HepG2 (cell line): ENCODE measurements at regions not wholly inside any gene's neighbourhood (a gene's known extent, or its start where the extent isn't known, plus 50 kb on each side); places are given as distances from the start of the nearest gene placed in this dataset.
"Not testable (repeated sequence)": the region's sequence is repeated elsewhere in the genome, so short reads cannot be mapped to it uniquely, and the experiment has no call there.

ENCODE experiments used
- ATAC-seq: fragments of 200-7000 bp; cut with Tn5 transposase; 3 replicates; pipeline ENCODE4 v1.9.1; 2020; ENCODE audit warnings: mild to moderate bottlenecking, moderate library complexity
- BruUV-seq: library from RNA; stranded (reverse); fragments of 400-500 nt; replicated peaks from 2 replicates; lab custom pipeline; 2021; lab: Mats Ljungman, UMichigan
- CTCF ChIA-PET: fragments of 300-600 bp; formaldehyde crosslinking; extraction: SDS; loops from one replicate; lab custom pipeline; 2021; ENCODE audit warnings: low total read pairs, inconsistent platforms, low intra/inter-chr PET ratio; lab: Yijun Ruan, JAX
- POLR2A ChIA-PET: fragments of 350-600 bp; sonication (Branson Sonifier 250); formaldehyde crosslinking; loops from one replicate; lab custom pipeline; 2020; ENCODE audit warnings: antibody characterized with exemption, inconsistent platforms; lab: Yijun Ruan, JAX
- DNase-seq: peaks from one replicate; pipeline ENCODE4 v3.0.0-alpha.2; 2015; ENCODE audit warnings: low spot score
- FAIRE-seq: peaks from 3 replicates; lab custom pipeline; 2011; peaks lifted over from hg19 to GRCh38; lab: Jason Lieb, UNC
- H2AFZ ChIP-seq: one replicate; pipeline ENCODE4 v1.6.1; 2011; ENCODE audit warnings: low read length, inconsistent platforms
- H3K27ac ChIP-seq: fragments of 300-600 bp; 3 replicates; pipeline ENCODE4 v1.8.0; 2011; ENCODE audit warnings: mixed run types, mild to moderate bottlenecking, mixed read lengths, low read length, inconsistent platforms; ENCODE audit not compliant: insufficient read depth; ENCODE audit errors: extremely low read length
- H3K27me3 ChIP-seq, 2 experiments: fragments of 200-600 bp in 1 of 2; 2 replicates in 1 of 2; 3 replicates in 1 of 2; pipeline versions ENCODE4 v1.6.0 to v1.8.0; 2011; ENCODE audit warnings: low read length in 2 of 2, mild to moderate bottlenecking in 2 of 2, moderate library complexity in 2 of 2, inconsistent platforms in 1 of 2; ENCODE audit not compliant: insufficient read depth in 2 of 2, control insufficient read depth in 1 of 2
- H3K36me3 ChIP-seq, 2 experiments: fragments of 200-600 bp in 1 of 2; replicated peaks in 1 of 2; 2 replicates in 1 of 2; 3 replicates in 1 of 2; pipeline versions ENCODE4 v1.5.1 to v1.8.0; 2011; ENCODE audit warnings: low read length in 2 of 2, inconsistent platforms in 1 of 2; ENCODE audit not compliant: insufficient read depth in 2 of 2, control insufficient read depth in 1 of 2
- H3K4me1 ChIP-seq: 2 replicates; pipeline ENCODE4 v1.5.1; 2012; ENCODE audit warnings: low read length, inconsistent platforms; ENCODE audit not compliant: insufficient read depth
- H3K4me2 ChIP-seq: 2 replicates; pipeline ENCODE4 v1.6.0; 2011; ENCODE audit warnings: low read depth, low read length, inconsistent platforms
- H3K4me3 ChIP-seq, 3 experiments: fragments of 200-600 bp in 1 of 3; sonication (generic), shearing (Covaris generic) in 1 of 3; replicated peaks in 1 of 3; 2 replicates each; pipeline ENCODE4 v1.5.1; 2011 to 2016; ENCODE audit warnings: low read length in 3 of 3, inconsistent platforms in 2 of 3, low read depth in 2 of 3, mild to moderate bottlenecking in 2 of 3, control low read depth in 1 of 3, mixed read lengths in 1 of 3; ENCODE audit not compliant: insufficient read depth in 1 of 3
- H3K79me2 ChIP-seq: one replicate; pipeline ENCODE4 v1.6.1; 2011; ENCODE audit warnings: low read length, inconsistent platforms; ENCODE audit not compliant: insufficient read depth
- H3K9ac ChIP-seq: 2 replicates; pipeline ENCODE4 v1.6.0; 2011; ENCODE audit warnings: mild to moderate bottlenecking, low read depth, low read length, inconsistent platforms; ENCODE audit not compliant: insufficient read depth
- H3K9me3 ChIP-seq: 2 replicates; pipeline ENCODE4 v1.5.1; 2012; ENCODE audit warnings: mild to moderate bottlenecking, low read length
- H4K20me1 ChIP-seq: 2 replicates; pipeline ENCODE4 v1.6.0; 2011; ENCODE audit warnings: inconsistent platforms, mild to moderate bottlenecking, low read length, moderate library complexity; ENCODE audit not compliant: insufficient read depth
- BCL6 ChIP-seq: IDR thresholded peaks from 2 replicates; pipeline ENCODE4 v1.6.1; 2016; ENCODE audit warnings: missing genetic modification reagents, missing compliant biosample characterization
- CREM ChIP-seq, 2 experiments: sonication (generic) in 1 of 2; formaldehyde crosslinking in 1 of 2; IDR thresholded peaks; 2 replicates each; pipeline versions ENCODE4 v1.4.0 to v1.6.1; 2016 to 2020; ENCODE audit warnings: antibody characterized with exemption in 1 of 2, mild to moderate bottlenecking in 1 of 2, missing genetic modification reagents in 1 of 2
- FOSL2 ChIP-seq: sonication (generic); formaldehyde crosslinking; IDR thresholded peaks from 2 replicates; pipeline ENCODE4 v1.4.0; 2020; ENCODE audit warnings: missing genetic modification reagents
- FOXA3 ChIP-seq: IDR thresholded peaks from 2 replicates; pipeline ENCODE4 v1.6.1; 2016; ENCODE audit warnings: missing genetic modification reagents, missing compliant biosample characterization
- GABPB1 ChIP-seq: IDR thresholded peaks from 2 replicates; pipeline ENCODE4 v1.6.1; 2016; ENCODE audit warnings: mild to moderate bottlenecking, missing genetic modification reagents, moderate library complexity, missing compliant biosample characterization
- HMG20A ChIP-seq: IDR thresholded peaks from 2 replicates; pipeline ENCODE4 v1.6.1; 2016; ENCODE audit warnings: borderline replicate concordance
- MED1 ChIP-seq: sonication (generic); formaldehyde crosslinking; IDR thresholded peaks from 2 replicates; pipeline ENCODE4 v1.4.0; 2020; ENCODE audit warnings: missing genetic modification reagents
- PCBP2 ChIP-seq: fragments of 200-400 bp; formaldehyde crosslinking; optimal IDR thresholded peaks from 2 replicates; pipeline ENCODE3; 2018; ENCODE audit warnings: low read length, low read depth; ENCODE audit not compliant: poor library complexity, severe bottlenecking
- RARA ChIP-seq: IDR thresholded peaks from 2 replicates; pipeline ENCODE4 v1.6.1; 2016; ENCODE audit warnings: missing genetic modification reagents, missing compliant biosample characterization
- RFXAP ChIP-seq: sonication (generic); formaldehyde crosslinking; IDR thresholded peaks from 2 replicates; pipeline ENCODE4 v1.4.0; 2020; ENCODE audit warnings: missing genetic modification reagents, borderline replicate concordance
- SKI ChIP-seq: fragments of 450-650 bp; IDR thresholded peaks from one replicate; pipeline ENCODE4 v1.6.1; 2018; ENCODE audit warnings: mild to moderate bottlenecking; ENCODE audit not compliant: partially characterized antibody
- TBL1XR1 ChIP-seq: fragments of 150-350 bp; IDR thresholded peaks from 2 replicates; pipeline ENCODE4 v1.6.1; 2014; ENCODE audit warnings: borderline replicate concordance, low read length; ENCODE audit not compliant: partially characterized antibody
- WGBS: methylation state at CpG from one replicate; pipeline ENCODE4 v1.1.6; 2017; ENCODE audit warnings: low lambda C conversion rate; 5-methylcytosine and 5-hydroxymethylcytosine counted together
- in situ Hi-C: cut with HindIII; loops from 2 replicates; pipeline ENCODE4 v1.10.0; 2017; ENCODE audit warnings: low pct_unique_long_range_greater_than_20kb; ENCODE audit not compliant: extremely low pct_ligation_motif_present
- intact Hi-C: fragments of 100-400 bp; cut with micrococcal nuclease; formaldehyde crosslinking; loops from one replicate; pipeline ENCODE4 v1.10.0; 2022; ENCODE audit not compliant: unreplicated experiment
- TF ChIP-seq, protein P1 (sequence below): sonication (generic); formaldehyde crosslinking; IDR thresholded peaks from 2 replicates; pipeline ENCODE4 v1.8.0; 2022; ENCODE audit warnings: missing genetic modification reagents, mild to moderate bottlenecking, moderate library complexity, borderline replicate concordance
- TF ChIP-seq, protein P2 (sequence below), 2 experiments: fragments of 450-650 bp in 1 of 2; sonication (generic) in 1 of 2; formaldehyde crosslinking; IDR thresholded peaks; 2 replicates each; pipeline versions ENCODE4 v1.5.0 to v1.8.0; 2020 to 2022; ENCODE audit warnings: mild to moderate bottlenecking in 1 of 2, missing genetic modification reagents in 1 of 2

- TF ChIP-seq, protein P1, sequence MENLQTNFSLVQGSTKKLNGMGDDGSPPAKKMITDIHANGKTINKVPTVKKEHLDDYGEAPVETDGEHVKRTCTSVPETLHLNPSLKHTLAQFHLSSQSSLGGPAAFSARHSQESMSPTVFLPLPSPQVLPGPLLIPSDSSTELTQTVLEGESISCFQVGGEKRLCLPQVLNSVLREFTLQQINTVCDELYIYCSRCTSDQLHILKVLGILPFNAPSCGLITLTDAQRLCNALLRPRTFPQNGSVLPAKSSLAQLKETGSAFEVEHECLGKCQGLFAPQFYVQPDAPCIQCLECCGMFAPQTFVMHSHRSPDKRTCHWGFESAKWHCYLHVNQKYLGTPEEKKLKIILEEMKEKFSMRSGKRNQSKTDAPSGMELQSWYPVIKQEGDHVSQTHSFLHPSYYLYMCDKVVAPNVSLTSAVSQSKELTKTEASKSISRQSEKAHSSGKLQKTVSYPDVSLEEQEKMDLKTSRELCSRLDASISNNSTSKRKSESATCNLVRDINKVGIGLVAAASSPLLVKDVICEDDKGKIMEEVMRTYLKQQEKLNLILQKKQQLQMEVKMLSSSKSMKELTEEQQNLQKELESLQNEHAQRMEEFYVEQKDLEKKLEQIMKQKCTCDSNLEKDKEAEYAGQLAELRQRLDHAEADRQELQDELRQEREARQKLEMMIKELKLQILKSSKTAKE, result peak; percentile 74
- TF ChIP-seq SKI (peak; percentile 90), BCL6 (CRISPR knock-in tag) (peak; percentile 57; the same call in 1 of the 2 replicates), FOXA3 (CRISPR knock-in tag) (peak; percentile 8; the same call in 1 of the 2 replicates), PCBP2 (peak; percentile 89)
- TF ChIP-seq, protein P2, sequence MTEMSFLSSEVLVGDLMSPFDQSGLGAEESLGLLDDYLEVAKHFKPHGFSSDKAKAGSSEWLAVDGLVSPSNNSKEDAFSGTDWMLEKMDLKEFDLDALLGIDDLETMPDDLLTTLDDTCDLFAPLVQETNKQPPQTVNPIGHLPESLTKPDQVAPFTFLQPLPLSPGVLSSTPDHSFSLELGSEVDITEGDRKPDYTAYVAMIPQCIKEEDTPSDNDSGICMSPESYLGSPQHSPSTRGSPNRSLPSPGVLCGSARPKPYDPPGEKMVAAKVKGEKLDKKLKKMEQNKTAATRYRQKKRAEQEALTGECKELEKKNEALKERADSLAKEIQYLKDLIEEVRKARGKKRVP (CRISPR knock-in tag; IDR thresholded peaks at IDR 0.05), result peak in 1 of 2 experiments; percentile 89; a peak in 2 of 4 replicates
These were observed 53.0 kb upstream of the USP14 start (continued) for GRCh38 chr18:105161-106053.

- WGBS, result 13% methylated on average over 4 of the region's 4 CpGs
- H2AFZ ChIP-seq; H3K9ac ChIP-seq; H4K20me1 ChIP-seq; CTCF ChIA-PET; H3K79me2 ChIP-seq; H3K27ac ChIP-seq; ATAC-seq; BruUV-seq; H3K27me3 ChIP-seq; H3K4me3 ChIP-seq; H3K4me2 ChIP-seq; in situ Hi-C loops; H3K36me3 ChIP-seq; POLR2A ChIA-PET; FAIRE-seq; intact Hi-C loops; TF ChIP-seq CREM (CRISPR knock-in tag; IDR thresholded peaks at IDR 0.05): not testable (repeated sequence)
- Histone ChIP-seq H3K4me1 (peaks cover 33% of the 10 kb centered on the region), H3K9me3 (peaks cover 31% of the 10 kb centered on the region)
- peak; percentile 63 for DNase-seq
- 0 out of 2 replicates have a peak, but pooled peaks have one; percentile 20 for TF ChIP-seq MED1 (CRISPR knock-in tag)
- TF ChIP-seq SKI, result peak; percentile 55
- TF ChIP-seq TBL1XR1, result peak; percentile 6
- 0 out of 2 replicates have a peak, but pooled peaks have one; percentile 34 for TF ChIP-seq CREM (IDR thresholded peaks at IDR 0.05)
- 0 out of 2 replicates have a peak, but pooled peaks have one; percentile 1 for TF ChIP-seq RARA
- TF ChIP-seq HMG20A, result 0 out of 2 replicates have a peak, but pooled peaks have one; percentile 8
- TF ChIP-seq RFXAP (CRISPR knock-in tag), result 0 out of 2 replicates have a peak, but pooled peaks have one; percentile 5
- peak; percentile 53; the same call in 1 of the 2 replicates for TF ChIP-seq FOSL2
- peak; percentile 2; the same call in 1 of the 2 replicates for TF ChIP-seq FOXA3 (CRISPR knock-in tag)
- peak; percentile 13; the same call in 1 of the 2 replicates for TF ChIP-seq GABPB1 (CRISPR knock-in tag)
These were observed 52.1 kb upstream of the USP14 start for GRCh38 chr18:106054-106851.
